Lung (tissue), 11 donors: ENCODE measurements at regions not wholly inside any gene's neighbourhood (a gene's known extent, or its start where the extent isn't known, plus 50 kb on each side); places are given as distances from the start of the nearest gene placed in this dataset.
A peak's percentile ranks its signal among the peaks of the same experiment; 100 is the strongest.

ENCODE experiments used
- ATAC-seq: fragments of 200-7000 bp; cut with Tn5 transposase; one replicate; pipeline ENCODE4 v1.9.1; 2020; ENCODE audit warnings: moderate number of reproducible peaks; ENCODE audit not compliant: insufficient read depth, low FRiP score
- DNase-seq, 3 donors: peaks; one replicate each; pipeline ENCODE4 v3.0.0-alpha.2; 2013 to 2017
- H3K27ac ChIP-seq, 2 donors: one replicate each; pipeline ENCODE4 v1.5.1; 2013; ENCODE audit warnings: mild to moderate bottlenecking in 2 of 2, moderate library complexity in 2 of 2, control low read depth in 1 of 2, inconsistent platforms in 1 of 2, low read depth in 1 of 2, low read length in 1 of 2
- H3K27me3 ChIP-seq, 3 donors: one replicate each; pipeline ENCODE4 v1.5.1; 2013; ENCODE audit warnings: low read length in 2 of 3; ENCODE audit not compliant: control insufficient read depth in 3 of 3, insufficient read depth in 3 of 3
- H3K36me3 ChIP-seq, 4 donors: one replicate each; pipeline ENCODE4 v1.5.1; 2013; ENCODE audit warnings: low read length in 4 of 4, mild to moderate bottlenecking in 1 of 4, moderate library complexity in 1 of 4; ENCODE audit not compliant: control insufficient read depth in 4 of 4, insufficient read depth in 4 of 4
- H3K4me1 ChIP-seq, 5 donors: one replicate each; pipeline ENCODE4 v1.5.1; 2013; ENCODE audit warnings: low read length in 5 of 5, mild to moderate bottlenecking in 2 of 5, moderate library complexity in 1 of 5; ENCODE audit not compliant: control insufficient read depth in 5 of 5, insufficient read depth in 5 of 5
- H3K4me3 ChIP-seq: one replicate; pipeline ENCODE4 v1.5.1; 2013; ENCODE audit warnings: mild to moderate bottlenecking, control low read depth, moderate library complexity
- H3K9ac ChIP-seq, 2 donors: one replicate each; pipeline ENCODE4 v1.5.1; 2013; ENCODE audit warnings: low read length in 2 of 2, control low read depth in 1 of 2; ENCODE audit not compliant: insufficient read depth in 1 of 2
- H3K9me3 ChIP-seq, 4 donors: one replicate each; pipeline ENCODE4 v1.5.1; 2013; ENCODE audit warnings: low read length in 3 of 4, mild to moderate bottlenecking in 1 of 4, moderate library complexity in 1 of 4; ENCODE audit not compliant: control insufficient read depth in 4 of 4, insufficient read depth in 3 of 4
- CTCF ChIP-seq: IDR thresholded peaks from 2 replicates; pipeline ENCODE4 v1.5.1; 2012; ENCODE audit warnings: mild to moderate bottlenecking; ENCODE audit errors: control extremely low read depth, extremely low read depth
- WGBS, 2 donors: extraction: QIAGEN DNeasy Blood & Tissue Kit; methylation state at CpG; one replicate each; pipeline ENCODE4 v1.1.7; 2013; 5-methylcytosine and 5-hydroxymethylcytosine counted together
- donor health status: control.
- donor health status: control.
- donor health status: Bipolar disorder and iron deficiency.
- donor health status: healthy.
- donor health status: DM: yes; HTN: yes; CAD: no.

- no peak for DNase-seq
Measured at GRCh38 chr2:177068967-177069366, 143.6 kb upstream of the HNRNPA3 start.

GRCh38 chr2:177072090-177072489 lies 140.5 kb upstream of the HNRNPA3 start:
- TF ChIP-seq CTCF = no peak
- H3K9ac ChIP-seq = no peak overlapping the region
- 60 to 89% methylated on average over 2 of the region's 2 CpGs for WGBS, 2 donors
- no peaks in the 10 kb centered on the region for H3K36me3 ChIP-seq
- peaks cover 0 to 5% (median 0%) of the 10 kb centered on the region in 5 donors for H3K4me1 ChIP-seq
- H3K27me3 ChIP-seq = no peaks in the 10 kb centered on the region
- no peak overlapping the region for H3K27ac ChIP-seq
- no peak overlapping the region for H3K4me3 ChIP-seq
- H3K9me3 ChIP-seq = no peaks in the 10 kb centered on the region
- DNase-seq (peak; percentile 18 to 84 (median 81)), ATAC-seq (no peak)

More at GRCh38 chr2:177068967-177069366, 143.6 kb upstream of the HNRNPA3 start:
- no peak overlapping the region for H3K4me3 ChIP-seq
- no peaks in the 10 kb centered on the region for H3K36me3 ChIP-seq
- TF ChIP-seq CTCF = no peak
- H3K4me1 ChIP-seq = peaks cover 0 to 5% (median 0%) of the 10 kb centered on the region in 5 donors
- no peak overlapping the region for H3K9ac ChIP-seq
- no peak overlapping the region for H3K27ac ChIP-seq
- ATAC-seq = no peak
- no peaks in the 10 kb centered on the region for H3K9me3 ChIP-seq
- 90 to 100% methylated on average over 1 of the region's 1 CpG for WGBS, 2 donors
- no peaks in the 10 kb centered on the region for H3K27me3 ChIP-seq

- DNase-seq (no peak), ATAC-seq (no peak)
- no peaks in the 10 kb centered on the region for H3K9me3 ChIP-seq
- no peak for TF ChIP-seq CTCF
- H3K9ac ChIP-seq = no peak overlapping the region
- H3K4me3 ChIP-seq = no peak overlapping the region
- peaks cover 0 to 5% (median 0%) of the 10 kb centered on the region in 5 donors for H3K4me1 ChIP-seq
- no peaks in the 10 kb centered on the region for H3K36me3 ChIP-seq
- H3K27ac ChIP-seq = no peak overlapping the region
- no peaks in the 10 kb centered on the region for H3K27me3 ChIP-seq
Measured at GRCh38 chr2:177073611-177074010, 139.0 kb upstream of the HNRNPA3 start.

- peaks cover 0 to 5% (median 0%) of the 10 kb centered on the region in 5 donors for H3K4me1 ChIP-seq
- 82 to 88% methylated on average over 5 of the region's 5 CpGs for WGBS, 2 donors
- ATAC-seq = no peak
- H3K9me3 ChIP-seq = no peaks in the 10 kb centered on the region
- no peaks in the 10 kb centered on the region for H3K36me3 ChIP-seq
- H3K27ac ChIP-seq = no peak overlapping the region
- H3K4me3 ChIP-seq = no peak overlapping the region
- TF ChIP-seq CTCF = no peak
- no peaks in the 10 kb centered on the region for H3K27me3 ChIP-seq
- H3K9ac ChIP-seq = no peak overlapping the region
- no peak for DNase-seq
Measured at GRCh38 chr2:177074099-177074710, 138.4 kb upstream of the HNRNPA3 start.
